Astrocyte (in vitro differentiated cells and primary cell): ENCODE measurements at regions not wholly inside any gene's neighbourhood (a gene's known extent, or its start where the extent isn't known, plus 50 kb on each side); places are given as distances from the start of the nearest gene placed in this dataset.

Experiments used
- EZH2 ChIP-seq: IDR thresholded peaks from 2 replicates; pipeline ENCODE4 v1.6.1; 2012; ENCODE audit warnings: mild to moderate bottlenecking, low read length, inconsistent platforms; ENCODE audit not compliant: insufficient read depth
- TF ChIP-seq, protein P1 (sequence below): IDR thresholded peaks from 2 replicates; pipeline ENCODE4 v1.5.1; 2011; ENCODE audit warnings: low read depth, mild to moderate bottlenecking, inconsistent platforms, low read length, moderate library complexity; ENCODE audit not compliant: insufficient read depth

DNA sequence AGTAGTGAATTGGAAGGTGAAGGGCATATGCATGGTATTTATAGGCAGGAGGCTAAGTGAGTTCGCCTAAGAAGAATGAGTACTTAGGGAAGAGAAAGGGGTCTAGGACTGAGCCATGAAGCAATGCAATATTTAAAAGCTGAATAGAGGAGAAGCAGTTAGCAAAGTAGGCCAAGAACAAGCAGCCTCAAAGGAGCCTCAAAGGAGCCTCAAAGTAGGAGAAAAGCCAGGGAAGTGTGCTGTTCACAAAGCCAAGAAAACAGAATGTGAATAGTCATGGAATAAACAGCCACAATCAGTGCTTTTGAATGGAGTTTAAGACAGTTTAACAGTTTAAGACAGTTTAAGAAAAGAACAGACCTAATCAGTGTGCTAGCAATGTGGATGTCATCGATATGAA lies 762.0 kb downstream of the SORCS1 start:
- TF ChIP-seq, protein P1, sequence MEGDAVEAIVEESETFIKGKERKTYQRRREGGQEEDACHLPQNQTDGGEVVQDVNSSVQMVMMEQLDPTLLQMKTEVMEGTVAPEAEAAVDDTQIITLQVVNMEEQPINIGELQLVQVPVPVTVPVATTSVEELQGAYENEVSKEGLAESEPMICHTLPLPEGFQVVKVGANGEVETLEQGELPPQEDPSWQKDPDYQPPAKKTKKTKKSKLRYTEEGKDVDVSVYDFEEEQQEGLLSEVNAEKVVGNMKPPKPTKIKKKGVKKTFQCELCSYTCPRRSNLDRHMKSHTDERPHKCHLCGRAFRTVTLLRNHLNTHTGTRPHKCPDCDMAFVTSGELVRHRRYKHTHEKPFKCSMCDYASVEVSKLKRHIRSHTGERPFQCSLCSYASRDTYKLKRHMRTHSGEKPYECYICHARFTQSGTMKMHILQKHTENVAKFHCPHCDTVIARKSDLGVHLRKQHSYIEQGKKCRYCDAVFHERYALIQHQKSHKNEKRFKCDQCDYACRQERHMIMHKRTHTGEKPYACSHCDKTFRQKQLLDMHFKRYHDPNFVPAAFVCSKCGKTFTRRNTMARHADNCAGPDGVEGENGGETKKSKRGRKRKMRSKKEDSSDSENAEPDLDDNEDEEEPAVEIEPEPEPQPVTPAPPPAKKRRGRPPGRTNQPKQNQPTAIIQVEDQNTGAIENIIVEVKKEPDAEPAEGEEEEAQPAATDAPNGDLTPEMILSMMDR = no peak
- TF ChIP-seq EZH2 = no peak
